Smooth muscle cell (in vitro differentiated cells): ENCODE measurements at regions not wholly inside any gene's neighbourhood (a gene's known extent, or its start where the extent isn't known, plus 50 kb on each side); places are given as distances from the start of the nearest gene placed in this dataset.
A peak's percentile ranks its signal among the peaks of the same experiment; 100 is the strongest.

Experiments used
- DNase-seq: peaks from one replicate; lab custom pipeline; 2025; ENCODE audit not compliant: unreplicated experiment; lab: John Stamatoyannopoulos, UW
- H2AFZ ChIP-seq: fragments of 200-600 bp; sonication (generic); 2 replicates; pipeline ENCODE4 v1.6.0; 2016; ENCODE audit warnings: antibody characterized with exemption, low read depth, mild to moderate bottlenecking
- H3F3A ChIP-seq: fragments of 200-600 bp; sonication (generic); 2 replicates; pipeline ENCODE4 v1.6.0; 2017; ENCODE audit warnings: antibody characterized with exemption, low read depth
- H3K27ac ChIP-seq: fragments of 200-600 bp; sonication (generic); 2 replicates; pipeline ENCODE4 v1.5.1; 2016; ENCODE audit warnings: low read depth, mild to moderate bottlenecking
- H3K27me3 ChIP-seq: fragments of 200-600 bp; sonication (generic); 2 replicates; pipeline ENCODE4 v1.6.1; 2016; ENCODE audit warnings: low read depth, mild to moderate bottlenecking
- H3K36me3 ChIP-seq: fragments of 200-600 bp; sonication (generic); 2 replicates; pipeline ENCODE4 v1.5.1; 2016; ENCODE audit warnings: low read depth
- H3K4me1 ChIP-seq: fragments of 200-600 bp; sonication (generic); 2 replicates; pipeline ENCODE4 v1.5.1; 2016; ENCODE audit warnings: low read depth
- H3K4me2 ChIP-seq: fragments of 200-600 bp; sonication (generic); 2 replicates; pipeline ENCODE4 v1.6.0; 2016; ENCODE audit warnings: mild to moderate bottlenecking
- H3K4me3 ChIP-seq: fragments of 200-600 bp; sonication (generic); 2 replicates; pipeline ENCODE4 v1.5.1; 2016; ENCODE audit warnings: mild to moderate bottlenecking
- H3K79me2 ChIP-seq: fragments of 200-600 bp; sonication (generic); 2 replicates; pipeline ENCODE4 v1.6.0; 2016; ENCODE audit warnings: low read depth, mild to moderate bottlenecking
- H3K9ac ChIP-seq: fragments of 200-600 bp; sonication (generic); 2 replicates; pipeline ENCODE4 v1.6.0; 2016; ENCODE audit warnings: low read depth
- H3K9me3 ChIP-seq: fragments of 200-600 bp; sonication (generic); replicated peaks from 2 replicates; pipeline ENCODE4 v1.5.1; 2016; ENCODE audit warnings: low read depth
- H4K20me1 ChIP-seq: fragments of 200-600 bp; sonication (generic); 2 replicates; pipeline ENCODE4 v1.6.0; 2016; ENCODE audit warnings: low read depth
- WGBS: methylation state at CpG from one replicate; pipeline ENCODE4 v1.1.7; 2016; ENCODE audit warnings: low lambda C conversion rate; 5-methylcytosine and 5-hydroxymethylcytosine counted together
- TF ChIP-seq, protein P1 (sequence below): fragments of 200-600 bp; sonication (generic); IDR thresholded peaks from 2 replicates; pipeline ENCODE4 v1.5.1; 2017; ENCODE audit warnings: borderline replicate concordance, mild to moderate bottlenecking, antibody characterized with exemption; ENCODE audit not compliant: insufficient read depth, poor library complexity, severe bottlenecking

DNA sequence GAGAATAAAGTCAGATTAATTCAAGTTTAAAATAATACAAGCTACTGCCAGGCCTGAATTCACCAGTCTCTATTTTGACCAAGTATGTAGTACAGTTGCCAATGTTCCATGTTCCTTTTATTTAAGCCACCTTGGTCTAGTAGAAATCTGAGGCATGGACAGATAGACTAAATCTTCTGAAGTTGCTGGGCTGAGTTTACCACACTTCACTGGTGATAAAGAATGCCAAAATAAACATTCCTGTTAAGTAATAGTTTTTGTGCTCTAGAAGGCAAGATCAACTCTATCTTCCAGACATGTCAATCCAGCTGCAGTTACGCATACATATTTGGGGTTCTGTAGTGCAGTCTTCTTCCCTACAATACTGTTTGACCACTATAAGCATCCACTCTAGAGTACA lies 83.9 kb upstream of the C11orf87 start:
- no peak for DNase-seq
- Histone ChIP-seq H2AFZ (no peak overlapping the region), H4K20me1 (no peaks in the 10 kb centered on the region), H3K9me3 (no peaks in the 10 kb centered on the region), H3K4me2 (no peak overlapping the region), H3K36me3 (no peaks in the 10 kb centered on the region), H3K9ac (no peak overlapping the region), H3K79me2 (no peaks in the 10 kb centered on the region), H3K4me1 (no peaks in the 10 kb centered on the region), H3K27ac (no peak overlapping the region), H3K27me3 (no peaks in the 10 kb centered on the region), H3K4me3 (no peak overlapping the region), H3F3A (no peaks in the 10 kb centered on the region)
- 39% methylated on average over 1 of the region's 1 CpG for WGBS
- TF ChIP-seq, protein P1, sequence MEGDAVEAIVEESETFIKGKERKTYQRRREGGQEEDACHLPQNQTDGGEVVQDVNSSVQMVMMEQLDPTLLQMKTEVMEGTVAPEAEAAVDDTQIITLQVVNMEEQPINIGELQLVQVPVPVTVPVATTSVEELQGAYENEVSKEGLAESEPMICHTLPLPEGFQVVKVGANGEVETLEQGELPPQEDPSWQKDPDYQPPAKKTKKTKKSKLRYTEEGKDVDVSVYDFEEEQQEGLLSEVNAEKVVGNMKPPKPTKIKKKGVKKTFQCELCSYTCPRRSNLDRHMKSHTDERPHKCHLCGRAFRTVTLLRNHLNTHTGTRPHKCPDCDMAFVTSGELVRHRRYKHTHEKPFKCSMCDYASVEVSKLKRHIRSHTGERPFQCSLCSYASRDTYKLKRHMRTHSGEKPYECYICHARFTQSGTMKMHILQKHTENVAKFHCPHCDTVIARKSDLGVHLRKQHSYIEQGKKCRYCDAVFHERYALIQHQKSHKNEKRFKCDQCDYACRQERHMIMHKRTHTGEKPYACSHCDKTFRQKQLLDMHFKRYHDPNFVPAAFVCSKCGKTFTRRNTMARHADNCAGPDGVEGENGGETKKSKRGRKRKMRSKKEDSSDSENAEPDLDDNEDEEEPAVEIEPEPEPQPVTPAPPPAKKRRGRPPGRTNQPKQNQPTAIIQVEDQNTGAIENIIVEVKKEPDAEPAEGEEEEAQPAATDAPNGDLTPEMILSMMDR, result no peak

DNA sequence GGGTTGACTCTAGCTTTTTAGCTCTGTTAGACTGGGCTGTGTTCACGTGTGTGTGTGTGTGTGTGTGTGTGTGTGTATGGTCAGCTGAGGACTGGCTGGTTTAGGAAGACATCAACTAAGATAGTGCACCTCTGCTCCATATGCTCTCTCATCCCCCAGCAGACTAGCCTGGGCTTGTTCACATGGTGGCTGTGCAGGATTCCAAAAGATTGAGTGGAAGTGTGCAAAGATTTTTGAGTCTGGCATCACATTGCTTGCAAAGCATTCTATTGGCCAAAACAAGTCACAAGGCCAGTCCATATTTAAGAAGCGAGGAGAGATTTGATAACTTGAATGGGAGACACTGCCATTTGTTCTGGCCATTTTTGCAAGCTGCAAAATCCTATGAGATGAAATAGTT lies 79.7 kb upstream of the C11orf87 start:
- no peaks in the 10 kb centered on the region for H3K79me2 ChIP-seq
- H3K36me3 ChIP-seq, result no peaks in the 10 kb centered on the region
- no peaks in the 10 kb centered on the region for H4K20me1 ChIP-seq
- no peak overlapping the region for H3K9ac ChIP-seq
- TF ChIP-seq, protein P1, result no peak
- DNase-seq, result no peak
- H3K4me3 ChIP-seq, result no peak overlapping the region
- H3K4me2 ChIP-seq, result no peak overlapping the region
- no peak overlapping the region for H2AFZ ChIP-seq
- no peaks in the 10 kb centered on the region for H3K9me3 ChIP-seq
- no peaks in the 10 kb centered on the region for H3K27me3 ChIP-seq
- H3K4me1 ChIP-seq, result no peaks in the 10 kb centered on the region
- WGBS, result 88% methylated on average over 2 of the region's 2 CpGs
- H3K27ac ChIP-seq, result no peak overlapping the region
- no peaks in the 10 kb centered on the region for H3F3A ChIP-seq

DNA sequence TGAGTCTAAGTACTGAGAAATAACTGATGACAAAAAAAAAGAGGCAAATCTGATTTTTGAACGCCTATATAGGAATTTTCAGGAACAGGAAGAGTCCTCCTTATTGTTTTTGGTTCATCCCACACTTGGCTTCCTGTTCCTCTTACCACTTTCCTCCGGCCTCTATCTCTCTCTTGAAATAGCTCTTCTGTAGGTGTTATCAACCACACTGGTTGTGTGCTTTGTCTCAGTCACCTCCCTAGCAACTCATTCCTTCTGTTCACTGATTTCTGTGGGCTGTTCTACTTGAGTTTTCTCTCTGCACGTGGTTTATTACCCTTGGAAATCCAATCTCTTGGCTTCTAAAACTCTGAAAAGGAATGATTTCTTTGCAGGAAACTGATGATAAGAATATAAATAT lies 78.7 kb upstream of the C11orf87 start:
- Histone ChIP-seq H2AFZ (peak overlapping the region; percentile 42), H3K36me3 (no peaks in the 10 kb centered on the region), H3K27me3 (no peaks in the 10 kb centered on the region), H3F3A (no peaks in the 10 kb centered on the region), H3K79me2 (no peaks in the 10 kb centered on the region), H3K4me3 (no peak overlapping the region), H3K4me2 (peak overlapping the region; percentile 22), H3K9me3 (no peaks in the 10 kb centered on the region), H3K4me1 (no peaks in the 10 kb centered on the region), H4K20me1 (no peaks in the 10 kb centered on the region), H3K27ac (no peak overlapping the region), H3K9ac (no peak overlapping the region)
- TF ChIP-seq, protein P1, result no peak
- no peak for DNase-seq
- WGBS, result 44% methylated on average over 3 of the region's 3 CpGs

DNA sequence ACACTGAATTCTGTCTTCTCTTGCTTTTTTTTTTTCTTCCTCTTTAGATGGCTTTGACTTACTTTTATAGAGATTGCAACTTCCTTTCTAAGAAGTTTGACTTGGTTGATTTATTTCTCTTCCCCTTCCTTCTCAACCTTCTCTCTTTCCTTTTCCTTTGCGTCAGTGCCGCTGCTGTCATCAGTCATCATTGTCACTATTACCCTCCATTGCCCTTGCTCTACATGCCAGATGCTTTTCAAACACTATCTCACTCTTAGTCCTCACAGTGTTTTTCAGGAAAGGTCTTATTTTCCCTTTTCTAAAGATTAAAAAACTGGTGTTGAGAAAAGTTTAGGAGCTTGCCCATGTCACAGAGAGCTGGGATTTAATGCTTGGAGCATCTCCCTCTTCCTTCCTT lies 74.7 kb upstream of the C11orf87 start:
- Histone ChIP-seq H3K4me1 (no peaks in the 10 kb centered on the region), H3K36me3 (no peaks in the 10 kb centered on the region), H3F3A (no peaks in the 10 kb centered on the region), H2AFZ (no peak overlapping the region), H3K27me3 (no peaks in the 10 kb centered on the region), H3K4me2 (no peak overlapping the region), H3K9me3 (no peaks in the 10 kb centered on the region), H3K9ac (no peak overlapping the region), H4K20me1 (no peaks in the 10 kb centered on the region), H3K4me3 (no peak overlapping the region), H3K27ac (no peak overlapping the region), H3K79me2 (no peaks in the 10 kb centered on the region)
- TF ChIP-seq, protein P1, result no peak
- DNase-seq, result no peak
- WGBS, result 72% methylated on average over 2 of the region's 2 CpGs
